HG03135 (cell line): ENCODE measurements at regions not wholly inside any gene's neighbourhood (a gene's known extent, or its start where the extent isn't known, plus 50 kb on each side); places are given as distances from the start of the nearest gene placed in this dataset.
"Not testable (repeated sequence)": the region's sequence is repeated elsewhere in the genome, so short reads cannot be mapped to it uniquely, and the experiment has no call there.

ENCODE experiments used
- ATAC-seq: cut with Tn5 transposase; IDR thresholded peaks from one replicate; pipeline ENCODE4 v1.9.1; 2021; ENCODE audit warnings: mild to moderate bottlenecking, moderate library complexity; ENCODE audit not compliant: unreplicated experiment

DNA sequence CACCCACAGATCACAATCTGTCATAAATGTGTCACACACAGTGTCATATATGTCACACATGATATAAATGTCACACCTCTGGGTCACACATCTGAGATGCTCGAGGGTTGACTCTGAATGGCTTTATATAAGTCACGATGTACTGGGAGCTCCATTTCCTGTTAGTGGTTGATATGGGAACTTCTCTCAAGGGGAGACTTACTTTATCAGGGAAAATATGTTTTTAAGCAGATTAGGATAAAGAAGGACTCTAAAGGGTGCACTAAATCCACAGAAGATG, 83.9 kb upstream of the MEF2A start:
- no peak for ATAC-seq

DNA sequence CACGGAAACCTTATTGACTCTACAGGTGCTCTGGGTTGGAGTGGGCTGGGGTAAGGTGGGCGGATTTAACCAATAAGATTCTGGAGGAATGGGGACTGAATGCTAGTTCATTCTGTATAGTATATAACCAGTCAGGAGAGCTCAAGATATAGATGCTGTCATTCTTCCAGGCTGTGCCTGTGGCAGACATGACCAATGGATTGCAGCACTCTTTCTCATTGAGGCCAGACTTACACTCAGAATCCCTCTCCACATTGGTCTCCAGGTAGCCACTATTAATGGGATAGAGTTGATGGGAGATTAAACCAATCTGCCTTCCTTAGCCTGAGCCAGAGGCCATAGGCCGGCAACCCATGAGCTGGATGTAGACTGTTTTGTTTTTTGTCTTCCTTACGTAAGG, 82.8 kb upstream of the MEF2A start:
- ATAC-seq: no peak

DNA sequence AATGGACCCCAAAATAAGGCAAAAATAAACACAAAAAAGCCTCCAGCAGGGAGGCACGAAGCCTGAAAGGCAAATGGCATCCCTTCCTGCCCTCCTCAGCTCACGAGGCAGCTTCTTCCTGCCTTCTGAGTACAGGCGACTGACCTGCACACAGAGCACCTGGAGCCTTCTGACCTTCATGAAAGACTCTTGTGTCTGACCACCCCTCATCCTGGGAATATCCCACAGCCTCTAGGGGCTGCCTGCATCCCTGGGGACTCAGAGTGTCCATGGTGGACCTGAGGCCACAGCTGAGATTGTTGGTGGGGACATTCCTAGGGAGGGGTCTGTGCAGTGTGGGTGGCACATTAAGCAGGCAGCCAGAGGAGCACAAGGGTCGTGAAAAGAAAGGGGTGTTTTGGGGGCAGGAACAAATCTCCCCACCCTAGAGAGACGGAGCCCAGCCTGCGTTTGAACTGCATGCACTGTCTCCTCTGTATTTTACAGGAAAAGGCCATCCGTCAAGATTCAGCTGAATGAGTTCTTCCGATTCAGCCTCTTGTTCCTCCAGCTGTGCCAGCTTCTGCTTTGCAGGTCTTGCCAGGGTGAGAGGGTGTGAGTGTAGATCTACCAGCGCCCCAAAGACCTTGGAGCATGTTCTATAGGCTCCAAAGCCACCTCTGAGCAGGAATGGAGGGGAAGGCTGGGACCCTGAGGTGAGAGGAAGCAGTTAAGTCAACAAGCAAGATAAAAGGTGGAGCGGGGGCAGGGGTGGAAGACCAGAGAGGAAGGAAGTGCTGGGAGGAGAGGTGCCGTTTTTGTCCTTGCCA, 80.4 kb upstream of the MEF2A start:
- ATAC-seq: no peak

DNA sequence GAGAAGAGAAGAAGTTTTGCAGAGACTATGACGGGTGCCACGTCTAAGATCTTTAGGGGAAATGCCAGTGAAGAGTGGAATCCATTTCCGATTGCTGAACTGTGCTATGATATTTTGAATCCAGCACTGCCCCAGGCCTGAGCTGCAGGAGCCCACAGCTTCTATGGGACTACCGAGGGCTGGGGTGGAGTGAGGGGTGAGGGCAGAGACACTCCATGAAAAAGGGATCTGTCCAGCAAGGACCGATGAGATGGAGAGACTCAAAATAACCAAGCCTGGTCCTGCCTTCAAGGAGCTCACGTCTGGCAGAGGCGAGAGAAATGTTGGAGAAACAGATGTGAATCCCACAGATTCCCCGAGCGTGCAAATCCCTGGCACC, 79.8 kb upstream of the MEF2A start:
- ATAC-seq: no peak

DNA sequence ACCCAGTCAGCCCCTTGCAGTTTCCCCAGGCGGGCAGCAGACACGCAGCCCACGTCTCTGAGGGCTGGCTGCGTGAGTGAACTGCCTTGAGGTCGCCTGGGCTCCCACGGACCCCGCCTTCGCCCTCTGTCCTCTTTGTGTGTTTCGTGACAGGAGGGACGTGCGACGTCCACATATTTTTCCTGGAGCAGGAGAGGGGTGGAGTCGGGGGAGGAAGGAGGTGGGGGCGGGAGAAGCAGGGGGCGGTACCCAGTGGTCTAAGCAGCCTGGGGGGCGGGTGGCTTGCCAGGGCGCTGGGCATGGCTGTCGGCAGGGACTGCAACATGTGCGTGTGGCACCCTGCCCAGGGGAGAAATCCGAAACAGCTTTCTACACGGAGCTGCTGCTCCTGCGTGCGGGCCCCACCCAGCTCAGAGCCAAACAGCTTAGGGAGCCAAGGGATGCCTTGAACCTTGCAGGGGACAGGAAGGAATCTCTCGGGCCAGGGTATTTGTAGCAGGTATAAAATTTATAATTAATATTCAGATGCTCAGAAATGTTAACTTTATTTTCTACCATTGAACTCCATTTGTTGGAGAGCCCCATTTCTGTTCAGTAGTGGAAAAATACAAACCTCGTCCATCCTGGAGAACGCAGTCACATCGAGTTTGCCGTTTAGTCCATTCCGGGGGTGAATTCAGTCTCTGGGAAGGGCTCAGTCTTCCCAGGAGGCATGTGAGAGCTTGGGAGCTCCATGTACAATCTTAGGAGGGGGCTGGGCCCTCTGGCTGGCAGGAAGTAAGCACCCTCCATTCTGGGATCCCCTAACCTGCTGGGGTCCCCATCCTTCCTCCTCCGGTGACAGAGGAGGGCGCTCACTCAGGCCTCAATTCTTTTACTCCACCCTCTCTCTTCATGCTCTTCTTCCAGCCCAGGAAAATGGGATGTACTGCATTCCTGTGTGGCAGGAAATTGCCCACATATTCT, 79.1 kb upstream of the MEF2A start:
- ATAC-seq: no peak

DNA sequence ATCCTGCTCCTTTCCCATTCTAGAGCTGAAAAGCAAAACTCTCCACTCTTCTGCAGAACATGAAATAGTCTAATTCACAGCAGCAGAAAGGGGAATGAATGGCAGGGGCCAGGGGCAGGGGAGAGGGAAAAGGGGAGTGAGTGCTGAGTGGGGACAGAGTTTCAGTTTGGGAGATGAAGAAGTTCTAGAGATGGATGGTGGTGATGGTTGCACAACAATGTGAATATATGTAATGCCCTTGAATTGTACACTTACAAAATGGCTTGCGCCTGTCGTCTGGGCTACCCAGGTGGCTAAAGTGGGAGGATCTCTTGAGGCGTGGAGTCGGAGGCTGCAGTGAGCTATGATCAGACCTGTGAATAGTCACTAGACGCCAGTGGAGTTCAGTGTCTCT, 78.5 kb upstream of the MEF2A start:
- ATAC-seq: no peak

DNA sequence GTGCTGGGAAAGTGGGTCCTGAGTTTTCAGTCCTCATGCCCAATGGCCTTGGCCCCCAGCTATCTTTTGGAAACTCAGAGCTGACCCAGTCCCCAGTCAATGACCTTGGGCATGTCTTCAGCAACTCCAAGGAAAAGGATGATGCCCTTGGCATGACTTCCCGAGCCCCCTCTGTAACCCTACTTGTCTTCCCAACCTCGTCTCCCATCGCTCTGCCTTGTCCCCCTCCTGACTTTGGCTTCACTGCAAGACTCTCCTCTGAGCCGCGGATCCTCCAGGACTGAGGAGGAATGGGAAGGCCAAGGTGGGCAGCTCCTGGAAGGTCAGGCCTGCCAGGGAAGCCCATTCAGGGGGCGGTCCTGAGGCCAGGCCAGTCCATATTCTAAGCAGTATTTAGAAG, 73.5 kb upstream of the MEF2A start:
- no peak for ATAC-seq

DNA sequence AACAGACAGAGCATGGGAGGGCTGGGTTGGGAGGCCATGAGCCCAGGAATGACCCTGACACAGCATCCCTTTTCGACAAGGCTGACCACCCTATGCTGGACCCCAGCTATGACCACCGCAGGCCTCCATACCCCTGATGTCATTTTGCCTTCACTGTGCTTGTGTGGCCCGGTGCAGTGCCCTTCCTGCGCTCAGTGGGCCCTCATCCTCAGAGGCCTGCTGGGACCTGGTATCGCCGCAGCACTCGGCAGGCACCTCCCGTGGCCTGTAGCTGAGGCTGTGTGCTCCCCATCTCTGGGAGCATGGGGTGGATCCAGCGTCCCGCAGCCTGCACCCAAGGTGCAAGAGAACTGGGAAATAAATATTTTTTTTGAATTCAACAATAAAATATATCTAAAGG, 73.1 kb upstream of the MEF2A start:
- ATAC-seq: no peak

DNA sequence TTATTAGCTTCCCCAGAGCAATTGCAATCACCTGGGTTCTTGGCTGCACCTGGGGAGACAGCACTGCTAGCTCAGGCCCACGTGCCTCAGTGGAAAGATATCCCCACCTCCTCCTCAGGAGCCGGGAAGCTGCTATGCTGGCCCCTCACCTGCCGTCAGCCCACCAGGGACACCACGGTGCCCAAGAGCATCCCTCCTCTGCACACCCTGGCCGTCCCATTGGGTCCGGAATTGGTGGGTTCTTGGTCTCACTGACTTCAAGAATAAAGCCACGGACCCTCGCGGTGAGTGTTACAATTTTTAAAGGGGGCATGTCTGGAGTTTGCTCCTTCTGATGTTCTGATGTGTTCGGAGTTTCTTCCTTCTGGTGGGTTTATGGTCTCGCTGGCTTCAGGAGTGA, 72.3 kb upstream of the MEF2A start:
- ATAC-seq: no peak

DNA sequence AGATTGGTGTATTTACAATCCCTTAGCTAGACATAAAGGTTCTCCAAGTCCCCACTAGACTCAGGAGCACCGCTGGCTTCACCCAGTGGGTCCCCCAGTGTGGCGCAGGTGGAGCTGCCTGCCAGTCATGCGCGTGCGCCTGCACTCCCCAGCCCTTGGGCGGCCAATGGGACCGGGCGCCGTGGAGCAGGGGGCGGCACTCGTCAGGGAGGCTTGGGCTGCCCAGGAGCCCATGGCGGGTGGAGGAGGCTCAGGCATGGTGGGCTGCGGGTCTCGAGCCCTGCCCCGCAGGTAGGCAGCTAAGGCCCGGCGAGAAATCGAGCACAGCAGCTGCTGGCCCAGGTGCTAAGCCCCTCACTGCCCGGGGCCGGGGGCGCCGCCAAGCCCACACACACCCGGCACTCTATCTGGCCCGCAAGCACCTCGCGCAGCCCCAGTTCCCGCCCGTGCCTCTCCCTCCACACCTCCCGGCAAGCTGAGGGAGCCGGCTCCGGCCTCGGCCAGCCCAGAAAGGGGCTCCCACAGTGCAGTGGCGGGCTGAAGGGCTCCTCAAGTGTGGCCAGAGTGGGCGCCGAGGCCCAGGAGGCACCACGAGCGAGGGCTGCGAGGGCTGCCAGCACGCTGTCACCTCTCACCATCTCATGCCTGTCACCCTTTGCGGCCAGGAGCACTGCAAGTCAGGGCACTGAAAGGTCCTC, 71.1 kb upstream of the MEF2A start:
- not testable (repeated sequence) for ATAC-seq

DNA sequence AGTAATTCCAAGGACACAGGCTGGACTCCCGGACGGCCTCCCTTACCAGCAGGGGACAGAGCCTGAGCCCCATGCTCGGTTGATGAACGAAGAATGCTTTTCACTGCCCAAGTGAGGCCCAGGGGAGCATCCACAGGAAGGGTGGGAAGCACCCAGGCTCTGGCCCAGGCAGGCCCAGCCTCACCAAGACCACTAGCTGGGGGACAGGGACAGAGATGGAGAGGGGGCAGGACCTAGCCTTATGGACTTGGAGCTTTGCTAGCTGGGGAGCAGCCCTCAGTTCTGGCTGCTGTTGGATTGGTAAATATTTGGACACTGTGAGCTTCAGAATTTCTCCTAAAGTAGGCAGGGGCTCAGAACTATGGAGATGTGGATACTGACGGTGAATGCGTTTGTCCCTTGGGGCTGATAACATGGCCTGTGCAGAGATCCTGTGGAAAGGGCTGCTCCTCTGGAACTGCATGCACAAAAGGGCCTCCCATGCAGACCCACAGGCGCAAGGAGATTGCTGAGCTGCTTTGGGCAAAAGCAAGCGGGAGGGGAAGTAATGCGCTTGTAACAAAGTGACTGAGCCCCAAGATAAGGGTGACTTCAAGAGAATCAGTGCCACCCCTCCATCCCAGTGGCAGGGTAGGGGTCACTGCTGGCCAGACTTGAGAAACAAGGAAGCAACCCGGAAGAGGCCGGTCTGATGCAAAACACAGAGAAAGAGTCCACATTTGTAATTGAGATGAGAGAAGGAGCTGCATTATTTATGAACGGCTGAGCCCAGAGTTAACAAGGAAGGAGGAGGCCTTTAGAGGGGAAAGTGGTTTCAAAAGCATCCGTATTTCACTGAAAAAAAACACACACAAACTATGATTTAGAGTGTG, 70.1 kb upstream of the MEF2A start:
- no peak for ATAC-seq

DNA sequence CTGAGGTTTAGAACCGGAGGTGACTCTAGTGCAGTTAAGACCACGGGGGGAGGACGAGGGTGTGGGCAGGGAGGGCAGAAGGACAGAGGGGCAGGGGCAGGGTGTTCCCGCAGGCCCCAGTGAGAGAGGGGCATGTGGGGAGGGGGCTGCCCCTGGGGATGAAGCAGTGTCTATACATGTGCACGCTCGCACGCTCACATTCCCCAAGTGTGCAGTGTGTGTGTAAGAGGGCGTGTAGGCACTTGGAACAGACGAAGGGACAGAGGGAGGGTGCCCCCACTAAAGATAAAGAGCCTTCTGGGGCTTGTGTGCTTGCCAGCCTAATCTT, 69.5 kb upstream of the MEF2A start:
- ATAC-seq: no peak

DNA sequence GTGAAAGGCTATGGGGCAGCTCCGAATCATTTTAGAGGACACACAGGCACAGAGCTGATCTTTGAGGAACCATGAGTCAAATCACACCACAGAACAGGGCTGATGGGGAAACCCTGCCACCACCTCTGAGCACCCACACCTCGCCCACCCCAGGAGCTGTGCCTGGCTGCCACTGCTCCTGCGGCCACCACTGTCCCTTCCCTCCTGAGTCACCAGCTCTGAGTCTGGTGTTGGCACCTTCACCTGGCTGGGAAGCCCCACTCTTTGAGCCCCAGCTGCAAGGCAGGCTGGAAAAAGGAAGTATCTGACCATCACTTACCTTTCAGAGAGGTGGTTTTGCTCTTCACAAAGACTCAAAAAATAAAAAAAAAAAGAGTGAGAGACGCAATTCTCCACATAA, 63.6 kb upstream of the MEF2A start:
- peak; percentile 48 for ATAC-seq

DNA sequence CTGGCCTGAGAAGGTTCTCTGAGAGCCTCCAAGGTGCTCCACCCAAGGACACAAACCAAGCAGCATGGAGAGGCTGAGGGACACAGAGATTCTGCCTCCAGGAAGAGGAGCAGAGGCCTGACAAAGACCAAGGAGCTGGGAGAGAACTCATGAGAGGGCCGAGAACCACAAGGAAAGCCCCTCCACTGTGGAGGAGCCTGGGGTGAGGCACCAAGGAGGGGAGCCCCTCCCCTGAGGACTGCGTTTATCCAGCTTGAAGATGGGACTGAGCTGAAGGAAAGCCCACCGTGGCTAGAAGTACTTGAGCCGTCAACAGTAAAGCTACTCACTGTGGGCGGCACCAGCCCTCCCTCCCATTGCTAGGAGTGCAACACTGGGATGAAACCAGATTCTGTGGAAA, 63.1 kb upstream of the MEF2A start:
- peak; percentile 6 for ATAC-seq

DNA sequence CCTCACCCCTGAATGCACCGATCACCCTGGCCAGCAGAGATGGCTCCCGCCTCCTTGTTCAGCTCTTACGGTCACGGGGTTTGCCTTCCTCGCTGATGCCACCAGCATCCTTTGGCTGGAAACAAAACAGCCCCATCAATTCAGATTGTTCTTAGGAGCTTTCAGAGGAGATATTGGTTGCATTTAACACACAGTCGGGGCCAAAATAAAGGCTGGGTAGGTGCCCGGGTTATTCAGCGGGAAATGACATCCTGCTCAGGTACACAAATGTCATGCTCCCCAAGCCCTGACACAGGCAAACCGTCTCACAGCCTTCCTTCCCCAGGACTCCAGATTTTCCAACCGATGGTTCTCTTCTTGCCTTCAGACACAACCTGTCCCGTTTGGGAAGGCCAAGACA, 62.4 kb upstream of the MEF2A start:
- ATAC-seq: no peak

DNA sequence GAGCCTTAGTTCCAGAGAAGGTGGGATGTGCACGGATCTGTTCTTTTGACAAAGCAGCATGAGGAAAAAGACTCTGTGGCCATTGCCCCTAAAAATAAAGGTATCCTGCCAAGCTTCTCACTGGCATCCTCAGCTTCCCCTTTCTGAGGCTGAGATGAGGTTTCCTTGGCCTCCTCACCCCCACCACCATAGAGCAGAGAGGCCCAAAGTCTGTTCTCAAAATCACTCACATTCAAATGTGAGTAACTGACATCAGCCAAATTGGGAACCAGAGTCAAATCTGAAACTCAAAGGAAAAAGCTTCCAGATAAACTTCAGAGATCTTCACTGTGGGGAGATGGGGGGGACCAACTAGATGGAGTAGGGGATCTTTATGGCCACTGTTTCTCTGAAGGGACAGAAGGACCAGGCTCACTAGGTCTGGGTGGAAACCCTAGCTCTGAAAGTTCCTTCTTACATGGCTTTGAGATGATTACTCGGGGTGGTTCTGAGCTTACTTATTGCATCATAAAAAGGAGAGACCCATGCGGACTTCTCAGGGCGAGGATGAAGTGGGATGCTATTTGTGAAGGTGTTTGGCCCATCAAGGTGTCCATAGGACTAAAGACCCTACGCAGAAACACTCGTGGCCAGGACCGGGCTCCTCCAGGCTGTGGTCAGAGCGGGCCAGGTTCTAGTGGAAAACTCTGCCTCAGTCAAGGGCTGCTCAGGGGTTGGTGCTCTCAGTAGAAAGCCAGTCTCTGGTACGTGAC, 61.5 kb upstream of the MEF2A start:
- peak; percentile 20 for ATAC-seq

DNA sequence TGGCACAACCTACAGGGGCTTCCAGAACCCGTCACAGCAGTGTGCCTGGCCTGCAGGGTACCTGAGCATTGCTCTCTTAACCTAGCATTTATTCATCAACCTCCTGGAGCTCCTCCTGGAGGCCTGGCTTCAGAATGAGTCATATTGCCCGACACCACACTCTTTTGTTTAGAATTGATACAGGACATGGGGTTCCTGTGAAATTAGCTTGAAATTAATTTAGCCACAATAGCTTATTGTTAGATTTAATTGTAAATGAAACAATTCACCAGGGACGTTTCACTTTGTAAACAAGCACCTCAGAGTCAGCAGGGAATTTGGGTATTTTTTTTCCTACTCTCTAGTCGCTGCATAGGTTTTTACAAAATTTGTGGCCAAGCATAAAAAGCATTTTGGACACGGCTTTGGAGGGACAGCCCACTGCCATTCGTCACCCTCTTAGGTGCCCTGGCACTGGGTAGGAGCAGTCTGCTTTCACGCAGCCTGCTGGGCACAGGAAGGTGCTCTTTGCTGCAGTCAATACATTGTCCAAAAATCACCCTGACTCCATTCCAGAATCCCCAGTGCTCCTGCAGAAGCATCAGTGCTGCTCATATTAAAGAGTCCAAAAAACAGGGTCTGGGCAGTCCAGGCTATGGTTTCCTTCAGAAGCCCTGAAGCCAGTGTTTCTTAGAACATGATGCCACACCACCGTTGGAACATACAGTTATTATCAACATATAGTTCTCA, 60.8 kb upstream of the MEF2A start:
- ATAC-seq: peak; percentile 37

DNA sequence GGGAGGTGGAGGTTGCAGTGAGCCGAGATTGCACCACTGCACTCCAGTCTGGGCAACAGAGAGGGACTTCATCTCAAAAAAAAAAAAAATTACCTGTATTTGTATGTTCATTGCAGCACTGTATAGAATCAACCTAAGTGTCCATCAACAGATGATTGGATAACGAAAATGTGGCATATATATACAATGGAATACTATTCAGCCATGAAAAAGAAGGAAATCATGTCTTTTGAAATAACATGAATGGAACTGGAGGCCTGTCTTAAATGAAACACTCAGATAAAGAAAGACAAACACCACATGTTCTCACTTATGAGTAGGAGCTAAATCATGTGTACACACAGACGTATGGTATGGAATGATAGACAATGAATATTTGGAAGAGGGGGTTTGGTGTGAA, 59.4 kb upstream of the MEF2A start:
- ATAC-seq: no peak

DNA sequence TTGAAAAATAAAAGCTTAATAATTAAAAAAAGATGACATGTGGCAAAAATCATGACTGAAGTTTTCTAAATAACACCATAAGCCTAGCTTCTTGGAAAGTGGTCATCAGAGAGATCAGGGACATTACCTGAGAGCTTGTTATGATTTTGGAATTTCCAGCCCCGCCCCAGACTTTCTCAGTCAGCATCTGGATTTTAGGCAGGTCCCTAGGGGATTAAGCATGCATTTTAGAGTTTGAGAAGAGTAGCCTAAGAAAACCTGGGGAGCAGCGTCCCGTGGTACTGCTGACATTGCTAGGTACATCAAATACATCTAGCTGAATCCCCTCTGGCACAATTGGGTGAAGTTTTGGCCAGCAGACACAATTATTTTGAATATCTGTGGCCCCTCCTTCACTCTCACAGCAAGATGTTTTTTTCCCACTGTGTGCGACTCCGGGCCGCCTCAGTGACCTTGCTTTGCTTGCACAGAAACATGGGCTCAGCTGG, 58.7 kb upstream of the MEF2A start:
- no peak for ATAC-seq
